ENCODE measurements at regions not wholly inside any gene's neighbourhood (a gene's known extent, or its start where the extent isn't known, plus 50 kb on each side); places are given as distances from the start of the nearest gene placed in this dataset.

DNA sequence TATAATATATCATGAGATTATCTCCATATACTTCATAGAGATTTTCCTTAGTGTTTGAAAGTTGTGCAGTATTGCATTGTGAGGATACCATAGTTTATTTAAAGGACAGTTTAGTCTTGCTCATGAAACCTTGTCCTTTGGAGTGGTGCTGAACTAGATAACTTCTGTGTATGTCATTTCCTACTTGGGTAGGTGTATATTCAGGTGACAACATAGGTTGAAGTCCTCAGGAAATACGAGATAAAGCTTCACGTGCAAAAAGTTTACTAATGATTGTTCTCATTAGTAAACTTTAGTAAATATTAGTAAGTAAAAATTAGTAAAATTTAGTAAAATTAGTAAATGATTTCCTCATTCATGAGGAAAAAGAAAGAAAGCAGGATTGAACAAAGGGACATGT, 521.3 kb upstream of the LRRC4C start:
- intact Hi-C loops (cut with DNase I) = no loop called here
- DNase-seq = no peak
- Histone ChIP-seq H3K4me3 (no peak overlapping the region), H3K27me3 (no peaks in the 10 kb centered on the region), H3K4me1 (no peaks in the 10 kb centered on the region), H3K9me3 (no peaks in the 10 kb centered on the region), H3K36me3 (no peaks in the 10 kb centered on the region), H3K27ac (no peak overlapping the region)
- TF ChIP-seq, protein P1, sequence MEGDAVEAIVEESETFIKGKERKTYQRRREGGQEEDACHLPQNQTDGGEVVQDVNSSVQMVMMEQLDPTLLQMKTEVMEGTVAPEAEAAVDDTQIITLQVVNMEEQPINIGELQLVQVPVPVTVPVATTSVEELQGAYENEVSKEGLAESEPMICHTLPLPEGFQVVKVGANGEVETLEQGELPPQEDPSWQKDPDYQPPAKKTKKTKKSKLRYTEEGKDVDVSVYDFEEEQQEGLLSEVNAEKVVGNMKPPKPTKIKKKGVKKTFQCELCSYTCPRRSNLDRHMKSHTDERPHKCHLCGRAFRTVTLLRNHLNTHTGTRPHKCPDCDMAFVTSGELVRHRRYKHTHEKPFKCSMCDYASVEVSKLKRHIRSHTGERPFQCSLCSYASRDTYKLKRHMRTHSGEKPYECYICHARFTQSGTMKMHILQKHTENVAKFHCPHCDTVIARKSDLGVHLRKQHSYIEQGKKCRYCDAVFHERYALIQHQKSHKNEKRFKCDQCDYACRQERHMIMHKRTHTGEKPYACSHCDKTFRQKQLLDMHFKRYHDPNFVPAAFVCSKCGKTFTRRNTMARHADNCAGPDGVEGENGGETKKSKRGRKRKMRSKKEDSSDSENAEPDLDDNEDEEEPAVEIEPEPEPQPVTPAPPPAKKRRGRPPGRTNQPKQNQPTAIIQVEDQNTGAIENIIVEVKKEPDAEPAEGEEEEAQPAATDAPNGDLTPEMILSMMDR (IDR thresholded peaks at IDR 0.05) = no peak
- TF ChIP-seq POLR2A (IDR thresholded peaks at IDR 0.05) = no peak
- WGBS, 2 donors = 83 to 88% methylated on average over 2 of the region's 2 CpGs

DNA sequence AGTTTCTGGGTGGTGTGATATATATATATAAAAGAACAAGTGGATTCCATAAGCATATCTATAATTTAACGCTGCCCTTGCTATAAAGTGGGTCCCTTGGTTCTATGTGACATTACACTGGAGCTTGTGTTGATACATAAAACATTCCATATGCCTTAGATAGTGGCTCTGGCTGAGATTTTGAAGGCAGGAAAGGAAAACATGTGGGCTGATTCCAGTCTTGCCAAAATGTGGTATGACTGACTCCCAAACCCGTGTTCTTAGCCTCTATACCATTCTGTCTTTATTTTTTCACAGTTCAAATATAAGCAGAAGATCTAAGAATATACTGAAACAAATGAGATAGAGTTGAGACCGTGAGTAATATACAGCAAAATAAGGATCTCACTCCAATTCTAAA, 522.8 kb upstream of the LRRC4C start:
- intact Hi-C loops (cut with DNase I) = no loop called here
- H3K4me1 ChIP-seq = no peaks in the 10 kb centered on the region
- no peak overlapping the region for H3K4me3 ChIP-seq
- H3K36me3 ChIP-seq = no peaks in the 10 kb centered on the region
- no peaks in the 10 kb centered on the region for H3K9me3 ChIP-seq
- TF ChIP-seq, protein P1 (IDR thresholded peaks at IDR 0.05) = no peak
- no peak for TF ChIP-seq POLR2A (IDR thresholded peaks at IDR 0.05)
- H3K27me3 ChIP-seq = no peaks in the 10 kb centered on the region
- 60 to 66% methylated on average over 3 of the region's 3 CpGs for WGBS, 2 donors
- no peak for DNase-seq
- no peak overlapping the region for H3K27ac ChIP-seq

DNA sequence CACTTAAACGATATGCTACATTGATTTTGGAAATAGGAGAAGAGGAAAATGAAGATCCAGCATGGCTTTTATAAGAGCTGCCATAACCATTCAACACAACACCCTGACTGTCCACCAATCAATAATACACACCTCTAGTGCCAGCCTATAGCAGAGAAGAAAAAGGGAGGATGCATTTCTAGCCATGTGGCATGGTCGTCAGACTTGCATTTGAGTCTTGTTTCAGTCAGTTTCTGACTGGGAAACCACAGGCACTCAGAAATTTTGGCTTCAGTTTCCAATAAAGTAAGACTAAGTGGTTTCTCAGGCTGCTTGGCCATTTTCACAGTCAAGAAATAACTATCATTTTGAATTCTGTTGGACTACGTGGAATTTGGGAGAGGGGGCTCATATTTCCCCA, 523.5 kb upstream of the LRRC4C start:
- H3K27me3 ChIP-seq = no peaks in the 10 kb centered on the region
- intact Hi-C loops (cut with DNase I) = no loop called here
- DNase-seq = no peak
- H3K27ac ChIP-seq = no peak overlapping the region
- 64 to 75% methylated on average over 3 of the region's 3 CpGs for WGBS, 2 donors
- no peak for TF ChIP-seq POLR2A (IDR thresholded peaks at IDR 0.05)
- TF ChIP-seq, protein P1 (IDR thresholded peaks at IDR 0.05) = no peak
- no peaks in the 10 kb centered on the region for H3K36me3 ChIP-seq
- H3K4me3 ChIP-seq = no peak overlapping the region
- no peaks in the 10 kb centered on the region for H3K9me3 ChIP-seq
- H3K4me1 ChIP-seq = no peaks in the 10 kb centered on the region

DNA sequence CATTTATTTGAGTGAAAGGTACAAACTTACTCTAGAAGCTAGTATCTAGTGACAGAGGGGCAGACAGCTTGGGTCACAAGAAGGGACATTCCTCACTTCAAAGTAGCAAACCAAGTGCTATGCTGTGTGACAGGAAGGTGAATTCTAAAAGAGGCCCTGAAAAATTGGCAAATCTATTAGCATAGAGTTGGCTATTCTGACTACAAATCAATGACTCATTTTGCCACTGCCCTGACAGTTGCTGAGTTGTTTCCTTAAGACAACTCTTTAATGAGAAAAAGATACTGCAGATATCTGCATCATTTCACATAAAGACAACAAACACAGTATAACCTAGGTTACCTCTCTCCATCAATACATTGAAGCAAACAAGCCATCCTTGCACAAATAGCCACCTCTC, 524.0 kb upstream of the LRRC4C start:
- H3K9me3 ChIP-seq = no peaks in the 10 kb centered on the region
- no peak for TF ChIP-seq POLR2A (IDR thresholded peaks at IDR 0.05)
- TF ChIP-seq, protein P1 (IDR thresholded peaks at IDR 0.05) = no peak
- H3K4me3 ChIP-seq = no peak overlapping the region
- H3K36me3 ChIP-seq = no peaks in the 10 kb centered on the region
- no peak for DNase-seq
- intact Hi-C loops (cut with DNase I) = no loop called here
- H3K27me3 ChIP-seq = no peaks in the 10 kb centered on the region
- no peak overlapping the region for H3K27ac ChIP-seq
- no peaks in the 10 kb centered on the region for H3K4me1 ChIP-seq

DNA sequence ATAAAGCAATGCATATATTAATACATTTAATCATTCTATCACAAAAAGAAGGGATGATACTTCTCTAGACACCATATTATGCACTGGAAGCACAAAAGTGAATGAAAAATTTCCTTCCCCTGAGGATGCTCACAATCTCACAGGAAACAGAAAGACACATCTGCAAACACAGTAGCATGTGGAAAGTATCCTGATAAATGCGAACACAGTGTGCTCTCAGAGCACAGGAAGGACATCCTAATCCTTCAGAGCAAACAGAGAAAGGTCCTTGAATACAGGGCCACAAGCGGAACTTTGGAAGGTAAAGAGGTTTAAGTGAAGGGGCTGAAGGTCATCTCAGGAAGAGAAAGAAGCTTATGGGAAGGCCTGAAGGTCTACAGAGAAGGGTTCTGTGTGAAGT, 524.6 kb upstream of the LRRC4C start:
- no peak overlapping the region for H3K4me3 ChIP-seq
- no peak for TF ChIP-seq POLR2A (IDR thresholded peaks at IDR 0.05)
- TF ChIP-seq, protein P1 (IDR thresholded peaks at IDR 0.05) = no peak

More for the DNA sequence above, 524.6 kb upstream of the LRRC4C start:
- intact Hi-C loops (cut with DNase I) = no loop called here
- H3K36me3 ChIP-seq = no peaks in the 10 kb centered on the region
- H3K27ac ChIP-seq = no peak overlapping the region
- H3K27me3 ChIP-seq = no peaks in the 10 kb centered on the region
- WGBS, 2 donors = 52% methylated on average over 2 of the region's 2 CpGs
- H3K9me3 ChIP-seq = no peaks in the 10 kb centered on the region
- no peaks in the 10 kb centered on the region for H3K4me1 ChIP-seq
- no peak for DNase-seq

All from esophagus squamous epithelium (tissue), 5 donors.